Nephron (organoid): ENCODE measurements at regions not wholly inside any gene's neighbourhood (a gene's known extent, or its start where the extent isn't known, plus 50 kb on each side); places are given as distances from the start of the nearest gene placed in this dataset.

Experiments used
- H3K27ac Mint-ChIP-seq, 3 experiments: 2 replicates each; pipeline ENCODE4 v1.8.0; 2020; ENCODE audit warnings: mixed read lengths in 3 of 3, mild to moderate bottlenecking in 2 of 3, moderate library complexity in 1 of 3
- H3K27me3 Mint-ChIP-seq: 2 replicates; pipeline ENCODE4 v1.8.0; 2021; ENCODE audit warnings: low read depth, mild to moderate bottlenecking, moderate library complexity, mixed read lengths
- H3K36me3 Mint-ChIP-seq: 2 replicates; pipeline ENCODE4 v1.8.0; 2020; ENCODE audit warnings: low read depth, mixed read lengths
- H3K4me1 Mint-ChIP-seq: 2 replicates; pipeline ENCODE4 v1.8.0; 2020; ENCODE audit warnings: mixed read lengths
- H3K4me3 Mint-ChIP-seq, 3 experiments: 2 replicates each; pipeline ENCODE4 v1.8.0; 2020; ENCODE audit warnings: mild to moderate bottlenecking in 3 of 3, mixed read lengths in 3 of 3, moderate library complexity in 2 of 3
- H3K9me3 Mint-ChIP-seq: 2 replicates; pipeline ENCODE4 v1.8.0; 2020; ENCODE audit warnings: mixed read lengths
- CTCF ChIP-seq, 3 experiments: fragments of 200-600 bp; sonication (generic); IDR thresholded peaks; one replicate each; pipeline ENCODE4 v1.5.0; 2021; ENCODE audit warnings: antibody characterized with exemption in 3 of 3; ENCODE audit not compliant: unreplicated experiment in 3 of 3

DNA sequence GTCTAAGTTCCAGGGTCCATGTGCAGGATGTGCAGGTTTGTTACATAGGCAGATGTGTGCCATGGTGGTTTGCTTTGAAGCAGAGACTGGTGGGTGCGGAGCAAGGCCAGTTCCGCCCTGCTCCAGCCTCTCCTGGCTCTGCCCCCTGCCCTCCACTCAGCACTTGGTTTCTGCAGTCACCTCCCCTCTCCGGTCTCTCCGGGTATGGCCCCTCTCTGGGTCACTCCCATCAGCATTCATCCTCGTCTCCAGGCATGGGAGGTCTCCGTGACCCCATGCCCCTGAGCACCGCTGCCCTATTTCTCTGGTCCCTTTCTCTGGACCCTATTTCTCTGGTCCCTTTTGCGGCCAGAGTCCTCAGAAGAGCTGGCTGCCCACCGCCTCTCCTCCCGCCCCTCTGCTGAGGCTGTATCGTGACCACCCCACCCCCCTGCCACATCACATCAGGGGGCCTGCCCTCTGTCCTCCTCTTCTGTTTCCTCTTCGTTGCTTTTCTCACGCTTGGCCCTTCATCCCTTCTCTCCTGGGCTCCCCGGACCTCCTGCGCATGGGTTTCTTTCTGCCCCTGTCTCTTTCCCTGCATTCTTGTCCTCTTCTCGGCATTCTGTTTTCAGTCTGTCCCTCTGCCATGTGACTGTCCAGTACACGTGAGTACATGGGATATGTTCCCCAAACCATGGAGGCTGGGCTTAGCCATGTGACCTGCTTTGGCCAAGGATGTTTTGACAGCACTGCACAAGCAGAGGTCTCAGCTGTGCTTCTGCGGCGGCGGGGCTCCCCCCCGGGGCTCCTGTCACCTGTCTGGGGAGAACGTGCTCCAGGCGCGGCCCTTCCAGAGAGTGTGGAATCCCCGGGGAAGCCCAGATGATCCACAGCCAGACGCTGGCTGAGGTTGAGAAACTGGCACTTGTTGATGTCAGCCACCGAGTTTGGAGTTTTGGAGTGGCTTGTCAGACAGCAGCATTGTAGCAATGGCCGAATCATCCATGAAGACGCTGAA lies 54.4 kb upstream of the C1orf174 start:
- H3K9me3 Mint-ChIP-seq: no peaks in the 10 kb centered on the region
- H3K27ac Mint-ChIP-seq: no peak overlapping the region
- H3K4me3 Mint-ChIP-seq: no peak overlapping the region
- H3K4me1 Mint-ChIP-seq: peaks cover 24% of the 10 kb centered on the region
- H3K27me3 Mint-ChIP-seq: peaks cover 46% of the 10 kb centered on the region
- H3K36me3 Mint-ChIP-seq: no peaks in the 10 kb centered on the region
- TF ChIP-seq CTCF (IDR thresholded peaks at IDR 0.05; ENCODE audit: unreplicated experiment in 3 of 3): no peak

GRCh38 chr1:3955196-3955772 lies 55.2 kb upstream of the C1orf174 start:
- Mint-ChIP-seq H3K4me3 (no peak overlapping the region), H3K27ac (no peak overlapping the region), H3K27me3 (peaks cover 46% of the 10 kb centered on the region), H3K36me3 (no peaks in the 10 kb centered on the region), H3K9me3 (no peaks in the 10 kb centered on the region), H3K4me1 (peaks cover 24% of the 10 kb centered on the region)
- no peak for TF ChIP-seq CTCF (IDR thresholded peaks at IDR 0.05; ENCODE audit: unreplicated experiment in 3 of 3)

- H3K4me1 Mint-ChIP-seq: peaks cover 24% of the 10 kb centered on the region
- H3K4me3 Mint-ChIP-seq: no peak overlapping the region
- no peaks in the 10 kb centered on the region for H3K9me3 Mint-ChIP-seq
- TF ChIP-seq CTCF (IDR thresholded peaks at IDR 0.05; ENCODE audit: unreplicated experiment in 3 of 3): no peak
- H3K27ac Mint-ChIP-seq: no peak overlapping the region
- H3K27me3 Mint-ChIP-seq: peaks cover 46% of the 10 kb centered on the region
- H3K36me3 Mint-ChIP-seq: no peaks in the 10 kb centered on the region
Measured at GRCh38 chr1:3956527-3957170, 56.6 kb upstream of the C1orf174 start.

- Mint-ChIP-seq H3K4me1 (peaks cover 24% of the 10 kb centered on the region), H3K9me3 (peaks cover 2% of the 10 kb centered on the region), H3K36me3 (no peaks in the 10 kb centered on the region), H3K27ac (peak overlapping the region in 1 of 3 experiments; percentile 30), H3K4me3 (no peak overlapping the region), H3K27me3 (peaks cover 31% of the 10 kb centered on the region)
- no peak for TF ChIP-seq CTCF (IDR thresholded peaks at IDR 0.05; ENCODE audit: unreplicated experiment in 3 of 3)
Measured at GRCh38 chr1:3959361-3959760, 59.3 kb upstream of the C1orf174 start.

DNA sequence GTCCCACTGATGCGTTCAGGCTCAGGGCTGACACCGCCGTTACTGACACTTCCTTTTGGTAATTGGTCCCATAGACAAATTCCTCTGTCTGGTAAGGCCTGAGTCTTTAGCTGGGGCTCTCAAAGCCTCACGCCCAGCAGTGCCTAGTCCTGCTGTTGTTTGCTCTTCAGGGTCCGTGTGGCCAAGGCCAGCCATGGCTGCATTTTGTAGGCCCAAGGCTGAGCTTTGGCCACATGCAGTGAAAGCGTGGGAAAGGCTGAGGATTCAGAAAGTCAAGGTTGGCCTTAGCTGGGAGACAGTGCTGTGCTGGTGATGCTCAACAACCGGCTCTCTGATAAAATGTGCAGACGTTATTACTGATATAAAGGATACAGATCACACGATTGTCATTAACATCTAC lies 63.5 kb upstream of the C1orf174 start:
- Mint-ChIP-seq H3K36me3 (peaks cover 4% of the 10 kb centered on the region), H3K4me3 (no peak overlapping the region), H3K4me1 (no peaks in the 10 kb centered on the region), H3K27me3 (peaks cover 10% of the 10 kb centered on the region), H3K27ac (no peak overlapping the region), H3K9me3 (peaks cover 20% of the 10 kb centered on the region)
- TF ChIP-seq CTCF (IDR thresholded peaks at IDR 0.05; ENCODE audit: unreplicated experiment in 3 of 3): no peak
